ENCODE measurements at regions not wholly inside any gene's neighbourhood (a gene's known extent, or its start where the extent isn't known, plus 50 kb on each side); places are given as distances from the start of the nearest gene placed in this dataset.

DNA sequence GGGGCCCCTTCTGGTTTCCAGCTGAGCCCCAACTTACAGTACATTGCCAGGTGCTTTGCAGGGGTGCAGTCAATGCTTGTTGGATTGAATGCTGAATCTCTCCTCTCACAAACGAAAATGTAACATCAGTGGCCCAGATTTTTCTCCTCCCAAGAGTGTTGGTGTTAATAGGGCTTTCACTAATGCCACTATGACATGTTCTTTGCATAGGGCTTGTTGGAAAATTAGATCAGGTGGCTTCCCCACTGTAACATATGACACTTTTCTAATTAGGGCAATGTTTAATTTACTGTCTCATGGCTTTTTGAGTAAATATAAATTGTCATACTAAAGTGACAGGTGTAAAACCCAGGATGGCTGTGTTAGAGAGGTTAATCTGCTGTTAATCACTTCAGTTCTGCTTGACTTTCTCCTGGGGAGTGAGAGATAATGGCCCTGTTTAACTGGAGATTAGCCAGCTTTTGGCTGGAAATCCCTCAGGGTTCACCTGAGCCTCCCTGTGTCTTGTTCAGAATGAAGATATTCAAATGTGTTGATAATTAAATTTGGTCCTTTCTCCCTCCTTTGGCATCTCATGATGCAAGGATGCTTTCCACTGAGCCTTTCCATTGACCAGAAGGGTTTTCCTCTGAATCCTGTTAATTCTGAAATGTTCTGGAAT lies 502.3 kb downstream of the RBFOX1 start:
- DNase-seq (ENCODE audit: low spot score) = no peak
- Histone ChIP-seq H3K9me2 (replicated peaks; ENCODE audit: insufficient read depth) (no peaks in the 10 kb centered on the region), H3K9me3 (ENCODE audit: low read depth) (no peaks in the 10 kb centered on the region), H3K4me2 (no peak overlapping the region), H2AFZ (no peak overlapping the region), H3K4me1 (ENCODE audit: insufficient read depth) (no peaks in the 10 kb centered on the region), H3K4me3 (no peak overlapping the region), H3K79me2 (no peaks in the 10 kb centered on the region), H3K36me3 (replicated peaks; ENCODE audit: insufficient read depth, low read depth) (no peaks in the 10 kb centered on the region), H4K20me1 (ENCODE audit: insufficient read depth, poor library complexity, severe bottlenecking) (no peaks in the 10 kb centered on the region), H3K27ac (no peak overlapping the region), H3K27me3 (no peaks in the 10 kb centered on the region)
- TF ChIP-seq EZH2phosphoT487 (IDR thresholded peaks at IDR 0.05; ENCODE audit: low read depth, severe bottlenecking, unreplicated experiment) (no peak), EZH2 (IDR thresholded peaks at IDR 0.05; ENCODE audit: borderline replicate concordance) (no peak), CTCF (IDR thresholded peaks at IDR 0.05; ENCODE audit: poor library complexity) (no peak)
- 28% methylated on average over 1 of the region's 1 CpG for WGBS (ENCODE audit: low lambda C conversion rate, missing lambda C conversion rate)

DNA sequence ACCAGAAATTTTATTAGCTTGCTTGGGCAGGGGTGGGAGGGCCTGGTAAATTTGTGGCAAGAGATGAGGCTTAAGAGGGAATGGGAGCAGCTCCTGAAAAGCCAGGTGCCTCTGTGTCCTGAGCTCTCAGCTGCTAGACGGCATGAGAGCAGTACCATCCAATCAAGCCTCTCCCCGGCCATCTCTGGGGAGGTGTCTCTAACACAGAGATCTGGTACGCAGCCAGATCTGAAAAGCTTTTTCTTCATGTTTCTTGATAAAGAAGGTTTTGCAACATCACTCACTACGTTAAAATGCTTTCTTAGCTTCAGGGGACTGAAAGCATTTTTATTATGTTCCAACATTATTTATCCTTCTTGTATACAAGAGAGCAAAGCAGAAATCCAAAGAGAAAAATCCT lies 488.2 kb downstream of the RBFOX1 start:
- H3K4me1 ChIP-seq (ENCODE audit: insufficient read depth) = no peaks in the 10 kb centered on the region
- TF ChIP-seq EZH2 (IDR thresholded peaks at IDR 0.05; ENCODE audit: borderline replicate concordance) (no peak), EZH2phosphoT487 (IDR thresholded peaks at IDR 0.05; ENCODE audit: low read depth, severe bottlenecking, unreplicated experiment) (no peak), CTCF (IDR thresholded peaks at IDR 0.05; ENCODE audit: poor library complexity) (no peak)
- no peaks in the 10 kb centered on the region for H3K79me2 ChIP-seq
- H3K9me2 ChIP-seq (replicated peaks; ENCODE audit: insufficient read depth) = no peaks in the 10 kb centered on the region
- no peaks in the 10 kb centered on the region for H3K27me3 ChIP-seq
- WGBS (ENCODE audit: low lambda C conversion rate, missing lambda C conversion rate) = 59% methylated on average over 4 of the region's 4 CpGs
- H3K36me3 ChIP-seq (replicated peaks; ENCODE audit: insufficient read depth, low read depth) = no peaks in the 10 kb centered on the region
- DNase-seq (ENCODE audit: low spot score) = peak; percentile 9
- no peak overlapping the region for H3K4me2 ChIP-seq
- no peaks in the 10 kb centered on the region for H3K9me3 ChIP-seq (ENCODE audit: low read depth)
- no peak overlapping the region for H3K27ac ChIP-seq
- no peak overlapping the region for H2AFZ ChIP-seq
- no peaks in the 10 kb centered on the region for H4K20me1 ChIP-seq (ENCODE audit: insufficient read depth, poor library complexity, severe bottlenecking)
- no peak overlapping the region for H3K4me3 ChIP-seq

GRCh38 chr16:7805686-7806396 lies 473.2 kb downstream of the RBFOX1 start:
- Histone ChIP-seq H3K27me3 (no peaks in the 10 kb centered on the region), H3K79me2 (no peaks in the 10 kb centered on the region), H4K20me1 (ENCODE audit: insufficient read depth, poor library complexity, severe bottlenecking) (no peaks in the 10 kb centered on the region), H2AFZ (no peak overlapping the region), H3K4me2 (no peak overlapping the region), H3K36me3 (replicated peaks; ENCODE audit: insufficient read depth, low read depth) (no peaks in the 10 kb centered on the region), H3K27ac (no peak overlapping the region), H3K4me1 (ENCODE audit: insufficient read depth) (no peaks in the 10 kb centered on the region), H3K9me2 (replicated peaks; ENCODE audit: insufficient read depth) (no peaks in the 10 kb centered on the region), H3K9me3 (ENCODE audit: low read depth) (no peaks in the 10 kb centered on the region), H3K4me3 (no peak overlapping the region)
- TF ChIP-seq CTCF (IDR thresholded peaks at IDR 0.05; ENCODE audit: poor library complexity) = no peak
- no peak for TF ChIP-seq EZH2phosphoT487 (IDR thresholded peaks at IDR 0.05; ENCODE audit: low read depth, severe bottlenecking, unreplicated experiment)
- TF ChIP-seq EZH2 (IDR thresholded peaks at IDR 0.05; ENCODE audit: borderline replicate concordance) = no peak
- 72% methylated on average over 8 of the region's 8 CpGs for WGBS (ENCODE audit: low lambda C conversion rate, missing lambda C conversion rate)
- no peak for DNase-seq (ENCODE audit: low spot score)
